Activated CD4-positive, alpha-beta T cell treated with anti-CD3 and anti-CD28 coated beads for 36 hours (primary cell): ENCODE measurements at regions not wholly inside any gene's neighbourhood (a gene's known extent, or its start where the extent isn't known, plus 50 kb on each side); places are given as distances from the start of the nearest gene placed in this dataset.

Source experiments
- ATAC-seq: fragments of 200-7000 bp; cut with Tn5 transposase; one replicate; pipeline ENCODE4 v1.10.0; 2021; ENCODE audit warnings: mild to moderate bottlenecking, moderate library complexity
- CTCF ChIA-PET: fragments of 350-600 bp; sonication (Branson Sonifier 250); formaldehyde crosslinking; loops from one replicate; lab custom pipeline; 2021; ENCODE audit warnings: antibody characterized with exemption; lab: Charles Lee
- POLR2A ChIA-PET: fragments of 350-600 bp; sonication (Branson Sonifier 250); formaldehyde crosslinking; loops from one replicate; lab custom pipeline; 2021; ENCODE audit warnings: antibody characterized with exemption, inconsistent platforms; lab: Charles Lee
- DNase-seq: peaks from one replicate; pipeline ENCODE4 v3.0.0-alpha.2; 2020
- H3K27ac Mint-ChIP-seq: one replicate; pipeline ENCODE4 v1.8.0; 2021; ENCODE audit warnings: mixed read lengths
- H3K27me3 Mint-ChIP-seq: one replicate; pipeline ENCODE4 v1.8.0; 2021; ENCODE audit warnings: mixed read lengths
- H3K36me3 Mint-ChIP-seq: one replicate; pipeline ENCODE4 v1.8.0; 2021; ENCODE audit warnings: low read depth, mixed read lengths
- H3K4me1 Mint-ChIP-seq: one replicate; pipeline ENCODE4 v1.8.0; 2021; ENCODE audit warnings: mixed read lengths
- H3K4me3 Mint-ChIP-seq: one replicate; pipeline ENCODE4 v1.8.0; 2021; ENCODE audit warnings: mild to moderate bottlenecking, moderate library complexity, mixed read lengths
- H3K9me3 Mint-ChIP-seq: one replicate; pipeline ENCODE4 v1.8.0; 2021; ENCODE audit warnings: low read depth, mixed read lengths
- intact Hi-C, 2 experiments: fragments of 100-400 bp; cut with DNase I in 1 of 2; cut with micrococcal nuclease in 1 of 2; formaldehyde crosslinking; loops; one replicate each; pipeline versions ENCODE4 v1.14.2 to v1.15.1; 2022 to 2024; cut with DNase I, micrococcal nuclease

DNA sequence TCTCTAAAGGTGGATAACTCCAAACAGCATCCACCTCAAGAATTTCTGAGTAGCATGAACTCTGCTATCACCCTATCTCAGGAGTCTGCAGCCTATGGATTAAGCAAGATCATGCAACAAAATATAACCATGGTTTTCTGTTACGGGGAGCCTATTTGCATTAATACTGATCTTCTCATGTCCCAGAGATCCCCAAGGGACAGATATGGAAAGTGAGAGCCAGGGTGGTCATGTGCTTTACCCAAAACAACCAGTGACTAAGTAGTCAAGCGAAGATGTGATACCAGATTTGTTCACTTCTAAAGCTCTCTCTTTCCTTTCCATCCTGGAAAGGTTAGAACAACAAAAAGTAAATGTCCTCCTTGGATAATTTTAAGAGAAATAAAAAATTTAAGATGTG lies 125.1 kb downstream of the PRRX1 start:
- intact Hi-C loops, result no loop called here
- DNase-seq (no peak), ATAC-seq (no peak)
- Mint-ChIP-seq H3K4me1 (no peaks in the 10 kb centered on the region), H3K27me3 (peaks cover 3% of the 10 kb centered on the region), H3K27ac (no peak overlapping the region), H3K4me3 (no peak overlapping the region), H3K36me3 (no peaks in the 10 kb centered on the region), H3K9me3 (no peaks in the 10 kb centered on the region)
- ChIA-PET POLR2A (no interaction called here), CTCF (no interaction called here)

DNA sequence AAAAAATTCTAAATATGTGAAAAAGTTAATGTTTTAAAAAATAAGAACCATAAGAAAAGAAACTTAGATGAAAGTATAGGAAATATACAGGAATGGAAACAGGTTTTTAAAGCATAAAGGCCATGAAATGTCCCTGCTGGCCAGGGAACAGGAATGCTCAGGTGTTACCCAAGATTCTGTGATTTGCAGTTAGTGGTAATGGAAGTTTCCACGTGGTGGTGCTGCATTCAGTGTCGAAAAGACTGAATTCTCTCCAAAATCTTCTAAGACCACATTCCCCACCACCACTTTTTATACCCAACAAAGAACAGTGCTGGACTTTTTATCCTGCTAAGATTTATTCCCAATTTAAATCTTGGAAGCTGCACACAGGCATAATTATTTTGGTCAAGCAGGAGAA lies 126.2 kb downstream of the PRRX1 start:
- DNase-seq, result no peak
- ChIA-PET POLR2A (no interaction called here), CTCF (no interaction called here)
- Mint-ChIP-seq H3K27me3 (peaks cover 3% of the 10 kb centered on the region), H3K4me1 (no peaks in the 10 kb centered on the region), H3K27ac (no peak overlapping the region), H3K9me3 (no peaks in the 10 kb centered on the region), H3K36me3 (no peaks in the 10 kb centered on the region), H3K4me3 (no peak overlapping the region)
- ATAC-seq, result no peak
- intact Hi-C loops, result no loop called here

- Mint-ChIP-seq H3K27ac (no peak overlapping the region), H3K36me3 (no peaks in the 10 kb centered on the region), H3K4me1 (no peaks in the 10 kb centered on the region), H3K4me3 (no peak overlapping the region), H3K9me3 (no peaks in the 10 kb centered on the region), H3K27me3 (peaks cover 3% of the 10 kb centered on the region)
- CTCF ChIA-PET, result no interaction called here
- DNase-seq (no peak), ATAC-seq (no peak)
- intact Hi-C loops, result no loop called here
- POLR2A ChIA-PET, result no interaction called here
Measured at GRCh38 chr1:170790651-170791071, 126.7 kb downstream of the PRRX1 start.

DNA sequence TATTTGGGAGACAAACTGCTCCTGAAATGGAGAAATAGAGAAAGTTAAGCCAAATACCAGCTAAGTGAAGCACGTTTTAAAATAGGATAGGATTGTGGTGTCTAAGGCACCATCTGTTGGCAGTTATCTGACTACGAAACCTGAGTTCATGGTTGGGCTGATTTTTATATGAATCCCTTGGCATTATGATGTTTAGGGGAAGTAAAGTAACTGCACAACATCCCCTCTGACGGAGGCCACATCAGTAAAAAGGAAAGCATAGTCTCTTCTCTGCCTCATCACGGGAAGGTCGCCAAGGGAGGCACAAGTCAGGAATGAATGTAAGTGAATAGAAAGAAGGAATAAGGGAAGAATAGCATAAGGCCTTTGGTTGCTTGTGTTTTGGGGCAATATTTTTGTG lies 128.0 kb downstream of the PRRX1 start:
- intact Hi-C loops, result no loop called here
- Mint-ChIP-seq H3K4me3 (no peak overlapping the region), H3K9me3 (no peaks in the 10 kb centered on the region), H3K27me3 (peaks cover 7% of the 10 kb centered on the region), H3K4me1 (no peaks in the 10 kb centered on the region), H3K36me3 (no peaks in the 10 kb centered on the region), H3K27ac (no peak overlapping the region)
- ChIA-PET CTCF (no interaction called here), POLR2A (no interaction called here)
- ATAC-seq, result no peak
- no peak for DNase-seq

DNA sequence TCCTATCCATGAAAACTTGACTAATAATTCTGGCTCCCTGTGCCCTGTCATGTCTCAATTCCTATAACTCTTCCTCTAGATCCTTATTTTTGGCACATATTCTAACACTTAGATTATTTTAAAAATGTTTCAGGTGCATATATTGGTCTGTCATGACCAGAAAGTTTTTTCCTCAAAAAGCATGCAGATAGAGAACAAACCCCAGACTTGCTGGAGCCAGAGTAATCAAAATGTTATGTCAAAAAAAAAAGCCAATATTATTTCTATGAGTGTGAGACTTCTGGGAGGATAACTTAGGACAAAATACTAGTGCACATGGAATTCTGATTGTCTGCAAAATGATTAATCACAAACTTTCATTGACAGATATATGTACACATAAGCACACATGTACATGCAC lies 135.1 kb upstream of the MROH9 start:
- POLR2A ChIA-PET, result no interaction called here
- H3K36me3 Mint-ChIP-seq, result no peaks in the 10 kb centered on the region
- H3K4me1 Mint-ChIP-seq, result no peaks in the 10 kb centered on the region
- no peak overlapping the region for H3K4me3 Mint-ChIP-seq
- peaks cover 8% of the 10 kb centered on the region for H3K27me3 Mint-ChIP-seq
- intact Hi-C loops, result no loop called here
- H3K27ac Mint-ChIP-seq, result no peak overlapping the region
- CTCF ChIA-PET, result no interaction called here
- no peaks in the 10 kb centered on the region for H3K9me3 Mint-ChIP-seq
- DNase-seq, result no peak
- ATAC-seq, result no peak

DNA sequence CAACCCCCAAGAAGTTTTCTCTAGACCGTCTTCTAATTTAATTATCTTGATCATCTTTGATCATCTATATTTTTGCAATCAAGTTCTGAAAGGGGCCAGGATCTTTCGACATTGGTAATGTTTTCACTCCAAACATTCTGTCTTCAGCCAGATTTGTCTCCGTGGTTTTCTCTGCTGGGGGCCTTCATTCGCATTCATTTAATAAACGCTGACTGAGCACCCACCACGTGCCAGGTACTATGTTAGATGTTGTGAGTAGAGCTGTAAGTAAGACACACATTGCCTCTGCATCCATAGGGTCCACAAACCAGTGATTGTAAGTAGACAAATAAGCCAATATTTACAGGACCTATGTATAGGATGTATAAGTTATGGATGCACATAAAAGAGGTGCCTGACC lies 134.5 kb upstream of the MROH9 start:
- Mint-ChIP-seq H3K27me3 (peaks cover 12% of the 10 kb centered on the region), H3K36me3 (no peaks in the 10 kb centered on the region), H3K4me1 (no peaks in the 10 kb centered on the region), H3K27ac (no peak overlapping the region), H3K9me3 (no peaks in the 10 kb centered on the region), H3K4me3 (no peak overlapping the region)
- CTCF ChIA-PET, result no interaction called here
- DNase-seq (no peak), ATAC-seq (no peak)
- intact Hi-C loops, result no loop called here
- POLR2A ChIA-PET, result no interaction called here

GRCh38 chr1:170803711-170804110 lies 131.6 kb upstream of the MROH9 start:
- no peak for ATAC-seq
- Mint-ChIP-seq H3K36me3 (no peaks in the 10 kb centered on the region), H3K4me1 (no peaks in the 10 kb centered on the region), H3K27ac (no peak overlapping the region), H3K27me3 (peaks cover 9% of the 10 kb centered on the region), H3K4me3 (no peak overlapping the region), H3K9me3 (no peaks in the 10 kb centered on the region)
- POLR2A ChIA-PET, result no interaction called here
- intact Hi-C loops, result no loop called here
- CTCF ChIA-PET, result no interaction called here
- no peak for DNase-seq

DNA sequence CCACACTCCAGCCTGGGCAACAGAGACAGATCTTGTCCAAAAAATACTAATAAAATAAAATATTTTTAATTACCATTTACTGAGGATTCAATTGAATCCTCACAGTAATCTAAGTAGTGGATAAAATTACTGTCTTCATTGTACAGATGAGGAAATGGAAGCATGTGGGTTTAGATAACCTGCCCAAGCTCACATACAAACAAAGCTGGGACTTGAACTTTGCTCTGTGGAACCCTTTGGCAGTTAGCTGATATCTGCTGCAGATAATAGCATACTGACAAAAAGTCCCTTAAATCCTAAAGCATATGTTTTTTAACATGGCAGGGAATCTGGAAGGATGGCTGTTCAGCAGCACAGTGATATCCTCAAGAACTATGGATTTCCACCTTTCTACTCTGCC lies 130.9 kb upstream of the MROH9 start:
- Mint-ChIP-seq H3K27me3 (peaks cover 9% of the 10 kb centered on the region), H3K9me3 (no peaks in the 10 kb centered on the region), H3K4me1 (no peaks in the 10 kb centered on the region), H3K27ac (no peak overlapping the region), H3K36me3 (no peaks in the 10 kb centered on the region), H3K4me3 (no peak overlapping the region)
- CTCF ChIA-PET, result no interaction called here
- DNase-seq, result no peak
- POLR2A ChIA-PET, result no interaction called here
- intact Hi-C loops, result no loop called here
- ATAC-seq, result no peak

- ATAC-seq (no peak), DNase-seq (no peak)
- POLR2A ChIA-PET, result no interaction called here
- no peaks in the 10 kb centered on the region for H3K36me3 Mint-ChIP-seq
- H3K9me3 Mint-ChIP-seq, result no peaks in the 10 kb centered on the region
- H3K27ac Mint-ChIP-seq, result no peak overlapping the region
- intact Hi-C loops, result no loop called here
- H3K4me1 Mint-ChIP-seq, result no peaks in the 10 kb centered on the region
- CTCF ChIA-PET, result no interaction called here
- peaks cover 9% of the 10 kb centered on the region for H3K27me3 Mint-ChIP-seq
- no peak overlapping the region for H3K4me3 Mint-ChIP-seq
Measured at GRCh38 chr1:170804879-170805278, 130.5 kb upstream of the MROH9 start.

GRCh38 chr1:170806961-170807360 lies 128.4 kb upstream of the MROH9 start:
- H3K4me1 Mint-ChIP-seq, result no peaks in the 10 kb centered on the region
- CTCF ChIA-PET, result no interaction called here
- intact Hi-C loops, result no loop called here
- peaks cover 9% of the 10 kb centered on the region for H3K27me3 Mint-ChIP-seq
- H3K27ac Mint-ChIP-seq, result no peak overlapping the region
- no peaks in the 10 kb centered on the region for H3K36me3 Mint-ChIP-seq
- ATAC-seq (no peak), DNase-seq (no peak)
- H3K9me3 Mint-ChIP-seq, result no peaks in the 10 kb centered on the region
- POLR2A ChIA-PET, result no interaction called here
- no peak overlapping the region for H3K4me3 Mint-ChIP-seq

GRCh38 chr1:170807432-170807831 lies 127.9 kb upstream of the MROH9 start:
- H3K4me3 Mint-ChIP-seq, result no peak overlapping the region
- CTCF ChIA-PET, result no interaction called here
- no peaks in the 10 kb centered on the region for H3K36me3 Mint-ChIP-seq
- no peak overlapping the region for H3K27ac Mint-ChIP-seq
- no peaks in the 10 kb centered on the region for H3K9me3 Mint-ChIP-seq
- H3K27me3 Mint-ChIP-seq, result peaks cover 11% of the 10 kb centered on the region
- no peaks in the 10 kb centered on the region for H3K4me1 Mint-ChIP-seq
- intact Hi-C loops, result no loop called here
- POLR2A ChIA-PET, result no interaction called here
- DNase-seq (no peak), ATAC-seq (no peak)

- intact Hi-C loops, result no loop called here
- ChIA-PET CTCF (interaction anchor here (0.8 kb wide), 1 partner anchor 215 kb away, joined by 3 read pairs; no protein-coding TSS in a partner anchor), POLR2A (no interaction called here)
Measured at GRCh38 chr1:170808216-170808885, 127.0 kb upstream of the MROH9 start.

More at GRCh38 chr1:170808216-170808885, 127.0 kb upstream of the MROH9 start:
- ATAC-seq, result no peak
- H3K27me3 Mint-ChIP-seq, result peaks cover 12% of the 10 kb centered on the region
- no peak for DNase-seq
- H3K4me3 Mint-ChIP-seq, result no peak overlapping the region
- peaks cover 1% of the 10 kb centered on the region for H3K9me3 Mint-ChIP-seq
- no peak overlapping the region for H3K27ac Mint-ChIP-seq
- H3K36me3 Mint-ChIP-seq, result no peaks in the 10 kb centered on the region
- H3K4me1 Mint-ChIP-seq, result no peaks in the 10 kb centered on the region
